Stimulated activated naive CD8-positive, alpha-beta T cell treated with anti-CD3 and anti-CD28 coated beads, Interleukin-15, Interleukin-2, amounts not matched to agents 100 ng/mL and 50 ng/mL, for 24 hours (primary cell): ENCODE measurements at regions not wholly inside any gene's neighbourhood (a gene's known extent, or its start where the extent isn't known, plus 50 kb on each side); places are given as distances from the start of the nearest gene placed in this dataset.
"Not testable (repeated sequence)": the region's sequence is repeated elsewhere in the genome, so short reads cannot be mapped to it uniquely, and the experiment has no call there.

Experiments
- H3K27ac Mint-ChIP-seq: one replicate; pipeline ENCODE4 v1.8.0; 2021; ENCODE audit warnings: mild to moderate bottlenecking, mixed read lengths
- H3K27me3 Mint-ChIP-seq: one replicate; pipeline ENCODE4 v1.8.0; 2021; ENCODE audit warnings: mixed read lengths
- H3K36me3 Mint-ChIP-seq: one replicate; pipeline ENCODE4 v1.8.0; 2021; ENCODE audit warnings: low read depth, mixed read lengths
- H3K4me1 Mint-ChIP-seq: one replicate; pipeline ENCODE4 v1.8.0; 2021; ENCODE audit warnings: low read depth, mixed read lengths
- H3K4me3 Mint-ChIP-seq: one replicate; pipeline ENCODE4 v1.8.0; 2021; ENCODE audit warnings: mild to moderate bottlenecking, mixed read lengths
- H3K9me3 Mint-ChIP-seq: one replicate; pipeline ENCODE4 v1.8.0; 2021; ENCODE audit warnings: mixed read lengths

- H3K9me3 Mint-ChIP-seq, result peaks cover 8% of the 10 kb centered on the region
- H3K27me3 Mint-ChIP-seq, result no peaks in the 10 kb centered on the region
- H3K27ac Mint-ChIP-seq, result no peak overlapping the region
- no peaks in the 10 kb centered on the region for H3K36me3 Mint-ChIP-seq
- H3K4me3 Mint-ChIP-seq, result no peak overlapping the region
- H3K4me1 Mint-ChIP-seq, result no peaks in the 10 kb centered on the region
These were observed 881.0 kb upstream of the TENM4 start for GRCh38 chr11:80321786-80322185.

- Mint-ChIP-seq H3K36me3 (no peaks in the 10 kb centered on the region), H3K27ac (no peak overlapping the region), H3K27me3 (no peaks in the 10 kb centered on the region), H3K9me3 (peaks cover 8% of the 10 kb centered on the region), H3K4me3 (no peak overlapping the region), H3K4me1 (no peaks in the 10 kb centered on the region)
These were observed 879.9 kb upstream of the TENM4 start for GRCh38 chr11:80320765-80321164.

- Mint-ChIP-seq H3K27ac (no peak overlapping the region), H3K27me3 (no peaks in the 10 kb centered on the region), H3K4me3 (no peak overlapping the region), H3K4me1 (no peaks in the 10 kb centered on the region), H3K36me3 (no peaks in the 10 kb centered on the region), H3K9me3 (peaks cover 8% of the 10 kb centered on the region)
These were observed 879.4 kb upstream of the TENM4 start for GRCh38 chr11:80320226-80320625.

GRCh38 chr11:80317612-80318011 lies 876.8 kb upstream of the TENM4 start:
- no peaks in the 10 kb centered on the region for H3K4me1 Mint-ChIP-seq
- no peaks in the 10 kb centered on the region for H3K36me3 Mint-ChIP-seq
- no peaks in the 10 kb centered on the region for H3K27me3 Mint-ChIP-seq
- H3K9me3 Mint-ChIP-seq, result peaks cover 8% of the 10 kb centered on the region
- no peak overlapping the region for H3K4me3 Mint-ChIP-seq
- H3K27ac Mint-ChIP-seq, result no peak overlapping the region

- Mint-ChIP-seq H3K4me3 (no peak overlapping the region), H3K27ac (no peak overlapping the region), H3K4me1 (no peaks in the 10 kb centered on the region), H3K36me3 (no peaks in the 10 kb centered on the region), H3K27me3 (no peaks in the 10 kb centered on the region), H3K9me3 (peaks cover 11% of the 10 kb centered on the region)
These were observed 874.4 kb upstream of the TENM4 start for GRCh38 chr11:80315200-80315599.

GRCh38 chr11:80309301-80309700 lies 868.5 kb upstream of the TENM4 start:
- Mint-ChIP-seq H3K4me1 (no peaks in the 10 kb centered on the region), H3K4me3 (no peak overlapping the region), H3K9me3 (peaks cover 12% of the 10 kb centered on the region), H3K27ac (no peak overlapping the region), H3K36me3 (no peaks in the 10 kb centered on the region), H3K27me3 (no peaks in the 10 kb centered on the region)

GRCh38 chr11:80307676-80308075 lies 866.8 kb upstream of the TENM4 start:
- H3K27me3 Mint-ChIP-seq, result no peaks in the 10 kb centered on the region
- H3K9me3 Mint-ChIP-seq, result peaks cover 17% of the 10 kb centered on the region
- no peak overlapping the region for H3K27ac Mint-ChIP-seq
- no peaks in the 10 kb centered on the region for H3K36me3 Mint-ChIP-seq
- no peaks in the 10 kb centered on the region for H3K4me1 Mint-ChIP-seq
- no peak overlapping the region for H3K4me3 Mint-ChIP-seq

GRCh38 chr11:80297858-80298632 lies 857.2 kb upstream of the TENM4 start:
- Mint-ChIP-seq H3K36me3 (no peaks in the 10 kb centered on the region), H3K4me1 (no peaks in the 10 kb centered on the region), H3K9me3 (peaks cover 12% of the 10 kb centered on the region)

GRCh38 chr11:80293293-80293692 lies 852.5 kb upstream of the TENM4 start:
- Mint-ChIP-seq H3K27ac (no peak overlapping the region), H3K27me3 (no peaks in the 10 kb centered on the region), H3K4me1 (no peaks in the 10 kb centered on the region), H3K36me3 (no peaks in the 10 kb centered on the region), H3K4me3 (no peak overlapping the region), H3K9me3 (peaks cover 6% of the 10 kb centered on the region)

More at GRCh38 chr11:80297858-80298632, 857.2 kb upstream of the TENM4 start:
- H3K4me3 Mint-ChIP-seq, result no peak overlapping the region
- H3K27me3 Mint-ChIP-seq, result no peaks in the 10 kb centered on the region
- H3K27ac Mint-ChIP-seq, result no peak overlapping the region

- Mint-ChIP-seq H3K4me1 (no peaks in the 10 kb centered on the region), H3K27me3 (no peaks in the 10 kb centered on the region), H3K9me3 (peaks cover 1% of the 10 kb centered on the region), H3K36me3 (no peaks in the 10 kb centered on the region), H3K27ac (no peak overlapping the region), H3K4me3 (no peak overlapping the region)
These were observed 844.3 kb upstream of the TENM4 start for GRCh38 chr11:80284946-80285785.

GRCh38 chr11:80282643-80283042 lies 841.8 kb upstream of the TENM4 start:
- H3K4me3 Mint-ChIP-seq, result no peak overlapping the region

GRCh38 chr11:80281194-80281593 lies 840.4 kb upstream of the TENM4 start:
- Mint-ChIP-seq H3K4me1 (no peaks in the 10 kb centered on the region), H3K4me3 (no peak overlapping the region), H3K9me3 (peaks cover 6% of the 10 kb centered on the region), H3K27me3 (no peaks in the 10 kb centered on the region), H3K36me3 (no peaks in the 10 kb centered on the region), H3K27ac (no peak overlapping the region)

More at GRCh38 chr11:80282643-80283042, 841.8 kb upstream of the TENM4 start:
- H3K36me3 Mint-ChIP-seq, result no peaks in the 10 kb centered on the region
- H3K4me1 Mint-ChIP-seq, result no peaks in the 10 kb centered on the region
- H3K27ac Mint-ChIP-seq, result no peak overlapping the region
- peaks cover 6% of the 10 kb centered on the region for H3K9me3 Mint-ChIP-seq
- no peaks in the 10 kb centered on the region for H3K27me3 Mint-ChIP-seq

- Mint-ChIP-seq H3K27ac (no peak overlapping the region), H3K27me3 (no peaks in the 10 kb centered on the region), H3K9me3 (peaks cover 6% of the 10 kb centered on the region), H3K4me3 (no peak overlapping the region), H3K4me1 (no peaks in the 10 kb centered on the region), H3K36me3 (no peaks in the 10 kb centered on the region)
These were observed 839.9 kb upstream of the TENM4 start for GRCh38 chr11:80280737-80281136.

GRCh38 chr11:80261776-80262175 lies 820.9 kb upstream of the TENM4 start:
- Mint-ChIP-seq H3K27ac (no peak overlapping the region), H3K4me1 (no peaks in the 10 kb centered on the region), H3K36me3 (no peaks in the 10 kb centered on the region), H3K4me3 (no peak overlapping the region), H3K27me3 (no peaks in the 10 kb centered on the region), H3K9me3 (peaks cover 3% of the 10 kb centered on the region)

- not testable (repeated sequence) for H3K9me3 Mint-ChIP-seq, H3K36me3 Mint-ChIP-seq, H3K27me3 Mint-ChIP-seq, H3K27ac Mint-ChIP-seq, H3K4me1 Mint-ChIP-seq, H3K4me3 Mint-ChIP-seq
These were observed 816.6 kb upstream of the TENM4 start for GRCh38 chr11:80257319-80258015.
